ENCODE measurements at regions not wholly inside any gene's neighbourhood (a gene's known extent, or its start where the extent isn't known, plus 50 kb on each side); places are given as distances from the start of the nearest gene placed in this dataset.

DNA sequence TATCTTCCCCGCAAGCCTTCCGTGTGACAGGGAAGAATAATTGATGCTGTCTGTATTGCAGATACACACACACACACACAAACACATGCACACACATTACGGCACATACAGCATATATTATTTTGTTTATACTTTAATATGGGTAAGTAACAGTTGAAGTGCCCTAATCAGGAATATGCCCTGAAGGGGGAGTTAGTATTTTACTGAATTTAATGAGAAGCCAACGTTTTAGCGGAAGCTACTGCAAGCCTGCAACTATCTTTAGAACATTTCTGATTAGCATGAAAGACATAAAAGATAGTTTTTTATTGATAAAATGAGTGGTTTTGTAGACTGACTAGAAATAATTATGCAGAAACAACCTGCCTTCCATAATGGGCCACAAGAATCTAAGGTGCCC, 296.6 kb upstream of the SLCO3A1 start:
- CTCF ChIA-PET: no interaction called here
- POLR2A ChIA-PET: no interaction called here
- no peak for TF ChIP-seq CTCF (IDR thresholded peaks at IDR 0.05; ENCODE audit: control extremely low read depth, extremely low read depth, low read depth, missing control alignments)
- no peak for DNase-seq (ENCODE audit: extremely low spot score)

DNA sequence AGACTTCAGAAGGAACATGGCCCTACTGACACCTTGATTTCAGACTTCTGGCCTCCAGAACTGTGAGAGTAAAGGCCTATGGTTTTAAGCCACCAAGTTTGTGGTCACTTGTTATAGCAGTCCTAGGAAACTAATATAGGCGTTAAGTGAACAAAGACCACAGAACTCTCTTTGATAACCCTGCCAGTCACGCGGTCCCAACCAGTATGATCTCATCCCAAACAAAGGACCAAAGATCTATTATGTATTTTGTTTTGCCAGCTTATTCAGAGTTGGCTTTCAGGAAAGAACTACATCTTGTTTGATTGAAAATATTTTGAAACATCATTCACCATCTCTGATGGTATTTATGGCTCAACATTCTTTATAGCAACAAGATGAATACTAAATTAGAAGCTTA, 294.4 kb upstream of the SLCO3A1 start:
- ChIA-PET CTCF (no interaction called here), POLR2A (no interaction called here)
- DNase-seq (ENCODE audit: extremely low spot score): no peak
- TF ChIP-seq CTCF (IDR thresholded peaks at IDR 0.05; ENCODE audit: control extremely low read depth, extremely low read depth, low read depth, missing control alignments): no peak

DNA sequence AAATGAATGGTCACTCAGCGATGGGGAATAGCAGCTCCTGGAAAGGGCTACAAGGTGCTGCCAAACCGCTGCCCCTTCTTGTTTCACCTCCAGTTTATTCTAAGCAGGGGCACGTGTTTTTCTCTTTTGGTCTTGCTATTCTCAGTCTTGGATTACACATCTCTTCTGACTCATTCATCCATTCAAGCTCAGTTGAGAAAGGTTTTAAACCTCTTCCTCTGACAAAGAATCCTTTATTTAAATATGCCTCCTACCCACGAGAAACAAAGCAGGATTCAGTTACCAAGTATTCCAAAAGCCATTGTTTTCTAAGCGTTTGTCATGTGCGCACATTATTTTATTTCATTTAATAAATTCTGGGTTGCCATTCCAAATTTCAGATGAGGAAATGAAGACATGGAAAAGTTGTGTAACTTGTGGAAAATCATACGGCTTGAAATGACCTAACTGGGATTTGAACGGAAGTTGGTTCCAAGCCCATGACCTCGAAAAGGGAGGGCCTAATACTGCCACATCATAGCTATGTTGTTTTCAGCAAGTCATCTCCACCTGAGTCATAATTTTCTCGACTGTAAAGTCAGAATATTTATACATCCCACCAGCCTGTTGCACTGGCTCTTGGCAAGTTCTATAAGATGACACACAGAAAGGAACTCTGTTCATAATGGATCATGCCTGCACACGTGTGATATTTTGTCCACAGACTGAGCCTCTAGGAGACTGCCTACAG, 292.0 kb upstream of the SLCO3A1 start:
- POLR2A ChIA-PET: no interaction called here
- no peak for DNase-seq (ENCODE audit: extremely low spot score)
- CTCF ChIA-PET: interaction anchor here (1.9 kb wide), 1 partner anchor 12 kb away, joined by 5 read pairs; no protein-coding TSS in a partner anchor
- TF ChIP-seq CTCF (IDR thresholded peaks at IDR 0.05; ENCODE audit: control extremely low read depth, extremely low read depth, low read depth, missing control alignments): no peak

- TF ChIP-seq CTCF (IDR thresholded peaks at IDR 0.05; ENCODE audit: control extremely low read depth, extremely low read depth, low read depth, missing control alignments): no peak
- ChIA-PET CTCF (interaction anchor here (1.9 kb wide), 1 partner anchor 11 kb away, joined by 5 read pairs; no protein-coding TSS in a partner anchor), POLR2A (no interaction called here)
- DNase-seq (ENCODE audit: extremely low spot score): no peak
Measured at GRCh38 chr15:91562698-91563097, 290.8 kb upstream of the SLCO3A1 start.

DNA sequence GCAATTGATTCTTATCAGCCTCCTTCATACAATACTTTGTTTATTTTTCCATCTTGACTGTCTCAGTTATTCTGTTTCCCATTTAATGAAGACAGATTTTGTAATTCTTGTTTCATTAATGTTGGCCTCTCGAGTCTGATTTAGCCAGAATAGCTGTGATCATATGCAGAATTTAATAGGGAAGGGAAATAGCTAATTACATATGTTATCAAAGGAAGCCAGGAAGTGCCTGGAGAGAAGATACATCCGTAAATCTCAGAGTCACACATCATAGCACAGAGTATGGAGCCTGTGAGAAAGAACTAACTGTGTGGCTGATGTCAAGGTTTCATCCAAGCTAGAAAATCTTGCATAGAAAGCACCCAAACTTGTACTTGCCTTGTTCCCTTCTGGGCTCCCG, 288.9 kb upstream of the SLCO3A1 start:
- no peak for DNase-seq (ENCODE audit: extremely low spot score)
- ChIA-PET CTCF (no interaction called here), POLR2A (no interaction called here)
- no peak for TF ChIP-seq CTCF (IDR thresholded peaks at IDR 0.05; ENCODE audit: control extremely low read depth, extremely low read depth, low read depth, missing control alignments)

GRCh38 chr15:91566141-91566540, 287.4 kb upstream of the SLCO3A1 start:
- no peak for DNase-seq (ENCODE audit: extremely low spot score)
- CTCF ChIA-PET: no interaction called here
- POLR2A ChIA-PET: no interaction called here
- no peak for TF ChIP-seq CTCF (IDR thresholded peaks at IDR 0.05; ENCODE audit: control extremely low read depth, extremely low read depth, low read depth, missing control alignments)

Measured in GM10248 (cell line).